Natural killer cell (primary cell): ENCODE measurements at regions not wholly inside any gene's neighbourhood (a gene's known extent, or its start where the extent isn't known, plus 50 kb on each side); places are given as distances from the start of the nearest gene placed in this dataset.

Experiments used
- ATAC-seq, 3 donors: fragments of 150-1000 bp in 2 of 3; fragments of 200-7000 bp in 1 of 3; cut with Tn5 transposase; 1 replicate in 1 of 3; 2 replicates in 2 of 3; pipeline ENCODE4 v1.10.0; 2021; ENCODE audit warnings: mild to moderate bottlenecking in 2 of 3, moderate library complexity in 2 of 3
- DNase-seq, 2 donors: peaks; one replicate each; pipeline versions ENCODE4 v3.0.0 to v3.0.0-alpha.2; 2013 to 2021; ENCODE audit warnings: mixed read lengths in 1 of 2
- H3K27ac ChIP-seq: one replicate; pipeline ENCODE4 v1.5.1; 2013; ENCODE audit warnings: mild to moderate bottlenecking, low read length
- H3K27me3 ChIP-seq: one replicate; pipeline ENCODE4 v1.6.1; 2013; ENCODE audit warnings: low read length; ENCODE audit not compliant: control insufficient read depth, insufficient read depth
- H3K36me3 ChIP-seq: one replicate; pipeline ENCODE4 v1.6.1; 2013; ENCODE audit warnings: low read length; ENCODE audit not compliant: control insufficient read depth, insufficient read depth
- H3K4me1 ChIP-seq: one replicate; pipeline ENCODE4 v1.6.1; 2013; ENCODE audit warnings: low read length; ENCODE audit not compliant: control insufficient read depth, insufficient read depth
- H3K4me3 ChIP-seq: one replicate; pipeline ENCODE4 v1.5.1; 2013; ENCODE audit warnings: low read length
- H3K9me3 ChIP-seq: one replicate; pipeline ENCODE4 v1.6.1; 2013; ENCODE audit warnings: low read length; ENCODE audit not compliant: control insufficient read depth, insufficient read depth
- H3K27ac Mint-ChIP-seq, 2 donors: one replicate each; pipeline ENCODE4 v1.8.0; 2022; ENCODE audit warnings: mild to moderate bottlenecking in 2 of 2, mixed read lengths in 2 of 2, moderate library complexity in 1 of 2
- H3K27me3 Mint-ChIP-seq, 2 donors: one replicate each; pipeline ENCODE4 v1.8.0; 2022; ENCODE audit warnings: low read depth in 2 of 2, mixed read lengths in 2 of 2
- H3K36me3 Mint-ChIP-seq: one replicate; pipeline ENCODE4 v1.8.0; 2022; ENCODE audit warnings: mixed read lengths
- H3K4me1 Mint-ChIP-seq, 2 donors: one replicate each; pipeline ENCODE4 v1.8.0; 2022; ENCODE audit warnings: mixed read lengths in 2 of 2
- H3K4me3 Mint-ChIP-seq: one replicate; pipeline ENCODE4 v1.8.0; 2022; ENCODE audit warnings: mild to moderate bottlenecking, moderate library complexity, mixed read lengths
- H3K9me3 Mint-ChIP-seq, 2 donors: one replicate each; pipeline ENCODE4 v1.8.0; 2022; ENCODE audit warnings: mixed read lengths in 2 of 2
- CTCF ChIP-seq: fragments of 200-600 bp; IDR thresholded peaks from one replicate; pipeline ENCODE4 v1.8.0; 2022; ENCODE audit warnings: antibody characterized with exemption
- WGBS: methylation state at CpG from one replicate; pipeline ENCODE4 v1.1.7; 2013; ENCODE audit warnings: missing lambda C conversion rate; ENCODE audit not compliant: insufficient coverage; 5-methylcytosine and 5-hydroxymethylcytosine counted together
- intact Hi-C: fragments of 100-400 bp; cut with micrococcal nuclease; formaldehyde crosslinking; loops from one replicate; pipeline ENCODE4 v1.14.2; 2022

GRCh38 chr7:85931919-85932318 lies 711.8 kb upstream of the GRM3 start:
- Histone ChIP-seq H3K36me3 (no peaks in the 10 kb centered on the region), H3K27me3 (no peaks in the 10 kb centered on the region), H3K4me3 (no peak overlapping the region), H3K9me3 (peaks cover 3% of the 10 kb centered on the region), H3K27ac (no peak overlapping the region), H3K4me1 (no peaks in the 10 kb centered on the region)
- Mint-ChIP-seq H3K36me3 (peaks cover 13% of the 10 kb centered on the region), H3K27me3 (no peaks in the 10 kb centered on the region), H3K4me3 (no peak overlapping the region), H3K9me3 (peaks cover 20 to 27% of the 10 kb centered on the region in 2 donors), H3K4me1 (no peaks in the 10 kb centered on the region), H3K27ac (no peak overlapping the region)
- DNase-seq: no peak
- no peak for TF ChIP-seq CTCF
- ATAC-seq: no peak
- intact Hi-C loops: no loop called here
- 52% methylated on average over 1 of the region's 1 CpG for WGBS

DNA sequence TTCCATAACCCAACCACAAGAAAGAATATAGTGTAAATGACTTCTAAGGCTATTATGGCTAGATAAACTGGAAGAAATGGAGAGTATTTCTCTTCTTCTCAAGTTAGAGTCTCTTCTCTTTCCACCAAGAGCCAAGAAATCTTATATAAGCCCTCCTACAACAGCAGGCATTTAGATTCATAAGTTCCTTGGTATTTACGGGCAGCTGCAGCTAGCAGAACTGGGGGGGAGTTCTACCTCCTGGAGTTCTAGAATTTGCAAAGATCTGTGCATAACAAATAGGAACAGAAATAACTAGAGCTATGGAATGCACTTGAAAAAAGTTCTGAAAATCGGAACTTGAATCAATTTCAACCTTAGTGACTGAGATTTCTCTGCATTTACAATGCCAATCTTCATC lies 715.2 kb upstream of the GRM3 start:
- Mint-ChIP-seq H3K27ac (no peak overlapping the region), H3K4me3 (no peak overlapping the region), H3K36me3 (peaks cover 8% of the 10 kb centered on the region), H3K27me3 (no peaks in the 10 kb centered on the region), H3K9me3 (peaks cover 16 to 25% of the 10 kb centered on the region in 2 donors), H3K4me1 (no peaks in the 10 kb centered on the region)
- ATAC-seq (no peak), DNase-seq (no peak)
- 28% methylated on average over 2 of the region's 2 CpGs for WGBS
- H3K4me1 ChIP-seq: no peaks in the 10 kb centered on the region
- no peak overlapping the region for H3K27ac ChIP-seq
- no peaks in the 10 kb centered on the region for H3K36me3 ChIP-seq
- no peak overlapping the region for H3K4me3 ChIP-seq
- TF ChIP-seq CTCF: no peak
- intact Hi-C loops: no loop called here
- peaks cover 3% of the 10 kb centered on the region for H3K9me3 ChIP-seq
- no peaks in the 10 kb centered on the region for H3K27me3 ChIP-seq

DNA sequence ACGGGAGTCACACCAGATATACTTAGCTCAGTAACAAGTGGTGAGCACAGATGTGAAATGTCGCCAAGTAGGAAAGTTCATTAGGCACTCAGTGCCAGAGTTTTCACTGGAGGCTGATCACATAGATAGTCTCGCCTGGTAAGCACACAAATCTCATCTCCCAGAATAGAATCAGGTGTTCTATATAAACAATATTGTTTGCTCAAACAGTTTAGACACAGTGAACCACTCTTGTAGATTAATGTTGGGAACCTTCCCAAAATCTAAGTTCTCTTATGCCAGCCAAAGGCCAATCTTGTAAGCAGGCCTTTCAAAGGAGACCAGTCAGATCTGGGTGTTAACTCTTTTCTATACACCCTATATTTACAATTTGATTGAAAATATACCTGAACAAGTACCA lies 716.5 kb upstream of the GRM3 start:
- Mint-ChIP-seq H3K9me3 (peaks cover 19 to 25% of the 10 kb centered on the region in 2 donors), H3K36me3 (peaks cover 6% of the 10 kb centered on the region), H3K27ac (no peak overlapping the region), H3K4me3 (no peak overlapping the region), H3K27me3 (no peaks in the 10 kb centered on the region), H3K4me1 (no peaks in the 10 kb centered on the region)
- intact Hi-C loops: no loop called here
- no peaks in the 10 kb centered on the region for H3K9me3 ChIP-seq
- H3K4me1 ChIP-seq: no peaks in the 10 kb centered on the region
- no peak for TF ChIP-seq CTCF
- H3K4me3 ChIP-seq: no peak overlapping the region
- no peak overlapping the region for H3K27ac ChIP-seq
- no peak for DNase-seq
- WGBS: 68% methylated on average over 3 of the region's 3 CpGs
- no peaks in the 10 kb centered on the region for H3K27me3 ChIP-seq
- H3K36me3 ChIP-seq: no peaks in the 10 kb centered on the region
- no peak for ATAC-seq

DNA sequence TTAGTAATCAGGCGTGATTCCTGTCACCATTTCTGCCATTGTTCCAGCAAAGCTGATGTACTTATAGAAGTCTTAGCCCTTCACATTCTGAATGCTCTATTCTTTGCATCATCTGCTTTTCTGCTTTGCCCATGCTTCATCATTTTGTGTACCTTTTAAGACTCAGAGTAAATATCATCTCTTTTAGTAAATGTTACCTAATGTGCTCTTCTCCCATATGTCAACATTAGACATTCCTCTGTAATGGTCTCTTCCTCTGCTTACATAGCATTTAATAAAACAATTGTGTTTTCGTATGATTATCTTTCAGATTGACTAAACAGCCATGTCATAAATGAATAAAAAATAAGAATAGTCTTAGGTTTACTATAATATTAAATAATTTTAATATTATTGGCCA lies 719.6 kb upstream of the GRM3 start:
- DNase-seq (no peak), ATAC-seq (no peak)
- intact Hi-C loops: no loop called here
- Mint-ChIP-seq H3K9me3 (peaks cover 17 to 25% of the 10 kb centered on the region in 2 donors), H3K36me3 (peaks cover 7% of the 10 kb centered on the region), H3K27ac (no peak overlapping the region), H3K27me3 (no peaks in the 10 kb centered on the region), H3K4me3 (no peak overlapping the region), H3K4me1 (no peaks in the 10 kb centered on the region)
- H3K36me3 ChIP-seq: no peaks in the 10 kb centered on the region
- no peaks in the 10 kb centered on the region for H3K4me1 ChIP-seq
- H3K9me3 ChIP-seq: no peaks in the 10 kb centered on the region
- H3K27ac ChIP-seq: no peak overlapping the region
- H3K4me3 ChIP-seq: no peak overlapping the region
- H3K27me3 ChIP-seq: no peaks in the 10 kb centered on the region
- TF ChIP-seq CTCF: no peak
- 87% methylated on average over 1 of the region's 2 CpGs for WGBS
